NCI-H2196 (cell line): ENCODE measurements at regions not wholly inside any gene's neighbourhood (a gene's known extent, or its start where the extent isn't known, plus 50 kb on each side); places are given as distances from the start of the nearest gene placed in this dataset.
"Not testable (repeated sequence)": the region's sequence is repeated elsewhere in the genome, so short reads cannot be mapped to it uniquely, and the experiment has no call there.

Experiments used
- DNase-seq: peaks from one replicate; lab custom pipeline; 2025; ENCODE audit not compliant: unreplicated experiment; lab: John Stamatoyannopoulos, UW

DNA sequence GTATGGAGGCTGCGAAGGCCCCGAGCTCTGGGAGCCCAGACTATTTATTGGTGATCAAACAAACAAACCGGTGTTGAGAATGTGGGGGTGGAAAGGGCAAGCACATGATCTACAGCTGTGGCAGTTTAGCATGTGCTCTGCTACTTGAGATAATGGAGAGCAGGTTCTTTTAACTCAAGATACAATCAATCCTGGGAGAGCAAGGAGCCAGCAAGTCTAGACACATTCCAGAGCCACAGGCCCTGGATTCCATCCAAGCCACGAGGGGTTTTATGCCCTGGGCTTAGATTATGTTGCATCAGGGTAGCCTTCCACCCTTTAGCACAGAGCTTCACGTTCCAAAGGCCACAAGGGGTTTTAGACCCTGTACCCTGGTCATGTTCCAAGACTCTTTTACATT lies 355.9 kb upstream of the ARID1B start:
- DNase-seq, result not testable (repeated sequence)

DNA sequence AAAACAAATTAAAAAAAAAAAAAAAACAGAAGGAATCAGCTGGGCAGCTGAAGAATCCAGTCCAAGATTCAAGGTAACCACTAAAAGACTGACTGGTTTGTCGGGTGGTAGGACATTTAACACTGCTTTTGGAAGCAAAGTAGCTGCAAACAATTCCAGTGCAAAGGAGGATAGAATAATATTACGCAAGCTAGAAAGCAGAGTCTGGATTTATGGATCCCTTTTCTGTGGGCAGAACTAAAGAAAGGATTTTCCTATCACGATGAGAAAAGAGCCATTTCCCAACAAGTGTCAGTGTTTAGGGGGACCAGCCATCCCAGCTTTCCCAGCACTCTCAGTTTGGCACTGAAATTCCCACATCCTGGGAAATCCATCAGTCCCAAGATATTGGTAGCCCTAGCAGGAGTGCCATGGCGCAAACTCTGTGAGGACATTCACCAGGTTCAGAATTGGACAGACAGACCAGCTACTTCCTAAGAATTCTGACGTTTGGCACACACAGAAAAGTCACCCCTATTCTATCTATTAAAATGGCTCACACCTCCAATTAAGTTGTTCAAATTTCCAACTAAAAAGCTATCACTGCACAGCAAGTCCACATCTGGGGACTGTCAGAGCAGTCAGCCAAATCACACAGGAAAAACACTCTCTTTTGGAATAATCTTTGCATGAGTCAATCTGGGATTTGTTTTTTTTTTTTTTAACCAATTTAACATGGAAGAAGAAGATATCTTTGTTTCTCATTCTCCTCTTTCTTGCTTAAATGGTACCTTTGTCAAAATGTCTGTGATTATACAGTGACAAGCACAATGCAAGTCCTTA lies 356.8 kb upstream of the ARID1B start:
- no peak for DNase-seq

DNA sequence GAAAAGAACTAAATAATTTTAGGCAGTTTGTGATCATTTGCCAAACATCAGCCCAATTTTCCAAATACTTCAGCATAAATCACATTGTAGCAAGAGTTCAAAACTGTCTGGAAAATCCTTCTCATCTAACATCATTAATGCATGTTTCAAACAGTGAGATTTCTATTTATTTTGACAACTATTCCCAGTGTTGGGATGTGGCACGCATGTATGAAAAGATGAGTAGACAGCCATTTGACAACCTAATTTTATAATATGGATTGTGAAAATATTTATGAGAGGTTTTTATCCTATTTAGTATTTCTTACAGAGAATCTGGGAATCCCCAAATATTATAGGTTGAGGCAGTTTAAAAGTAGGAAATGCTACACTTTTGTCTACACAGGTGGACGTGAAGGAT lies 357.6 kb upstream of the ARID1B start:
- no peak for DNase-seq

DNA sequence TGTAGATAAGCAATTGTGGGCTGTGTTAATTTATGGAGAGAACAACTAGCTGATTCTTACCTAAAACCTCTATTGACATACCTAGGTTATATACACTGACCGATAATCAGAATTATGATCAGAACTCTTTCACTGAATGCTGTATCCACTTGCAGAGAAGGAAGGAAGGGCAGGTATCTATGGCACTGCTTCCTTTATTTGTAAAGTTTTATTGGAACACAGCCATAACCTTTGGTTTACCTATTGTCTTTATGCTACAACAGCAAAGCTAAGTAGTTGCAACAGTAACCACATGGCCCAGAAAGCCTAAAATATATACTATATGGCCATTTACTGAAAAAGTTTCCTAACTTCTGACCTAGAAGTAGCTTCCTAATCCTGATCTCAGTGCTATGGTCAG lies 358.9 kb upstream of the ARID1B start:
- DNase-seq, result no peak

DNA sequence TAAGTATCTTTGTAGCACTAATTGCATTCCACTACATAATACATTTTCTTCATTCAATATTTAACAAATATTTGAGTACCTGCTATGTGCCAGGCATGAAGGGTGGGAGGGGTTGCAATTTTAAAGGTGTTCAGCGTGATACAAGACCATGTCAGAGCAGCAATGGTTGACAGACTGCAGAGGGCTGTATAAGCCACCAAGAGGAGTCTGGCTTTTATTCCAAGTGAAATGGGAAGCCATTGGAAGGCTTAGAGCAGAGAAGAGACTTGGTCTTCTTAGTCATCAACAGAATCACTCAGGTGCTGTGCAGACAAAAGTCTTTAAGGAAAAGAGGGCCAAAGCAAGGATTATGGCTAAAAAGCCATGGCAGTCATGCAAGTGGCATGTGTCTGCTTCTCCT lies 360.8 kb upstream of the ARID1B start:
- no peak for DNase-seq

DNA sequence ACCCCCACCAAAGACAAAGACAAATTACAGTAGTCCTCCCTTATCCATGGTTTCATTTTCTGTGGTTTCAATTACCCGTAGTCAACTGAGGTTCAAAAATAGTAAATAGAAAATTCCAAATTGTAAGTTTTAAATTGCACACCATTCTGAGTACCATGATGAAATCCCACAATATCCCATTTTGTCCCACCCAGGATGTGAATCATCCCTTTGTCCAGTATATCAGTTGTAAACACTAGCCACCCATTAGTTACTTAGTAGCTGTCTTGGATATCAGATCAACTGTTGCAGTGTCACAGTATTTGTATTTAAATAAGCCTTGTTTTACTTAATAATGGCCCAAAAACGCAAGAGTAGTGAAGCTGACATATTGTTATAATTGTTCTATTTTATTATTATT lies 364.0 kb upstream of the ARID1B start:
- no peak for DNase-seq

DNA sequence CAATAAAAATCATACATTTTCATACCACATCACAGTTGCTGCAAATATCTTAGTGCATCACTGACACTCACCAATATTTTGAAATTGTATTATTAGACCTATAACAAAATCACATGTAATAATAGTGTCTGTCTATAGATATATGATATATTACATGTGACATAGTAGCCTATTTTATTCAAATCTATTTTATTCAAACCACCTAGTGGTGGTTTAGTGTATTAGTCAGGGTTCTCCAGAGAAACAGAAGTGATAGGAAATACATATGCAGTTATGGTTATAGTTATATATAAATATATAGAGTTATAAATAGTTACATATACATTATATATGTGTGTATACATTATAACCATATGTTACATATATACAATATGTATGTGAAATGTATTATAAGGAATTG lies 366.5 kb upstream of the ARID1B start:
- no peak for DNase-seq

DNA sequence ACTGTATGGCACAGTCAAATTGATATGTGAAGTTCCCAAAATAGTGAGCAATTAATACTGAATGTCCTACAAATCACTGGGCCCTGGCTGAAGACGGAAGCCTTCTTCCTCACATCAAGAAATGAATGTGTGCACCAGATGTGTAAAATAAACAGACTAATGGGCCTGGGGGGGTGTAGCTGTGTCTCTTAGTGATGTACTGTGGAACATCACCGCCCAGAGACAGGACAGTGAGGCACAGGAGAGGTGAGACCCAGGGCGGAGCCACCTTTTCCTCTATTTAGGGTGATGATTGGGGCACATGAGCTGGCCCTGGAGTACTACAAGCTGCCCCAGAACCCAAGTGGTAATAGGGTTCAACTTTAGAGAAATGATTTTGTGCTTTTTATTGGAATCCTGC lies 368.5 kb upstream of the ARID1B start:
- DNase-seq, result no peak

DNA sequence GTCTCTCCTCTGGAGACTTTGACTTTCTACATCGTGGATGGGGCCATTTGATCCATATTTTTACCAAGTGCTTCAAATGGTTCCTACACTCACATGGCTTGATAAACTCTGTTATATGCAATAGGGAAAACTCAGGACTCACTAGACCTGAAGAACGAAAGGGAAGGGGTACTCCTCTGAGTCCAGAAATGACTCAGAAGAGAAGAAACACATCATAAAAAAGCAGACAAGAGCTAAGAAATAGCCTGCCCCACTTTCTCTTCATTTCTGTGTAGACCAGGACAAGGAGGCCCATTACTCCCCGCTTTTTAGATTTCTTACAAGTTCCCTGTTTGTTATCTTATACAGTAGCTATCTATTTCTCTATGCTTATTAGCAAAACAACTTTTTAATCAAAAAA lies 369.8 kb upstream of the ARID1B start:
- no peak for DNase-seq

DNA sequence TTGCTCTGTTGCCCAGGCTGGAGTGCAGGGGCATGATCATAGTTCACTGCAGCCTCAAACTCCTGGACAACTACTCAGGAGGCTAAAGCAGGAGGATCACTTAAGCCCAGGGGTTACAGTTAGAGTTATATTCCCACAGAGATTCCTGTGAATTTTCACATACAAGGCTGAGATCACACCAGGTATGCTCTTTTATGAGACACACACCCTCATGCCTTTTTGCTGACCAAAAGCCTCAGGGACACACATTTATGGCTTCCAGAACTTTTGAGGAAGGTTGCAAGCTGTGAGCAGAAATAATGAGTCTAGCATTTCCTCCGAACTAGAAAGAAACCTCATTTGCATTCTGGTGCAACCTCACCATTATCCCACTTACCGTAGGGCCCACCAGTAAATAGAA lies 370.5 kb upstream of the ARID1B start:
- DNase-seq, result no peak

DNA sequence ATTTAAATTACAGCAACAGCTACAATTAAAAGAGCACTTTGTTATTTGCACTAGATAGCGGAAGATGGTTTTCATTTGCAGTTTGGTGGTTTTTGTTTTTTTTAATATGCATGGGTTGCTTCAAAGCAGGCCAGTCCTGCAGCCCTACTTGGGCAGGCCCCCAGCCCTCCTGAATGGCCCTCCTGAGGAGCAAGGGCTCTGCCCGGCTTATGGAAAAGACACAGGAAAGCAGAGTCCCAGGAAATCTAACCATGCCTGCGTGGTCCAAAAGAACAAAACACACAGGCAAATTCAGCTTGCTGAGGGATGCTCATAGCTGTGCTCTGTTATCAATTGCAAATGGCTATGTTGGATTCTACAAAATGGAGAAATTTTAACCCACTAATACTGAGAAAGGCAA lies 371.1 kb upstream of the ARID1B start:
- no peak for DNase-seq

DNA sequence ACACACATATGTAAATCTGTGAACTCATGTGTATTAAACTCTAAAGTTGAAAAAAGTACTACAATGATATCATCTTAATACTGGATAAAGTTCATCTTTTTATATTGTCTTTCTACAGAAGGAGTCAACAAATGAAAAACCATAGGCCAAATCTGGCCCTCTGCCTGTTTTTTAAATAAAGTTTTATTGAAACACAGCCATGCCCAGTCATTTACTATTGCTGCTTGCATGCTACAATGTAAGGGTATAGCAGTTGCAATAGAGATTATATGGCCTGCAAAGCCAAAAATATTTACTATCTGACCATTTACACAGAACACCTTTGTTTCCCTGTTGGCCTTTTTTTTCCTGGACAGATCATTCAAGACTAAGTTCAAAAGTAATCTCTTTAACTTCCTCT lies 374.6 kb upstream of the ARID1B start:
- DNase-seq, result no peak

DNA sequence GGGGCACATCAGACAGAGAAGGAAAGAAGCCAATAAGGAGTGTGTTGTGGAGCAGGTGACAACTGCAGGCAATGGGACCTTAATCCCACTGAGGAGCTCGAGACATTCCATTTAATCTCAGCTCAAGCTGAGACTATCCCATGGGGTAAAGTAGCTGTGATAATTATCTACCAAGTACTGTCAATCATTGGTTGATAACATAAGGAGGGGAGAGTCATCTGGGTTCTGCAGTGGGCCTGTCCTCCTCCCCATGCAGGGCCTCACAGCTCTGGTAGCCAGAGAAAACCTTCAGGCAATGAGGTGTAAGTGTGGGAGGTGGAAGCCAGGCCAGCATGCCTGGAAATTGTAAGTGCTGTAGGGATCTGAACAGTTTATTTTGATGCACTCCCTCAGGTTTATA lies 375.0 kb upstream of the ARID1B start:
- no peak for DNase-seq

DNA sequence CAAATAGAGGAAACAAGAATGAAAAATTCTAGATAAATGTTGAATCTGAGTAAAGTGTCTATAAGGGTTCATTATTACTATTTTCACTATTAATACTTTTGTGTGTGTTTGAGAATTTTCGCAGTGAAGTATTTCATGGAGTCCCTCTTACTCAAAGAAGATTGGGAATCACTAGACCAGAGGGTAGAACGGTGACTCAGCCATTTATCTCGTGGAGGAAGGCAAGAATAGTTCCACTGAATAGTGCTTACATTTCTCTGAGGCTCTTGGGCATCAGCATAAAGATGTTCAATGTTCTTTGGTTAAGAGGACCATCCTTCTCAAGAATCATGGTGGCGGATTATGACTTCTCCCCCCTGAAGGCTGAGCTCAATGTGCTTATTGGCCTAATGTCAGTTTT lies 376.7 kb upstream of the ARID1B start:
- no peak for DNase-seq

DNA sequence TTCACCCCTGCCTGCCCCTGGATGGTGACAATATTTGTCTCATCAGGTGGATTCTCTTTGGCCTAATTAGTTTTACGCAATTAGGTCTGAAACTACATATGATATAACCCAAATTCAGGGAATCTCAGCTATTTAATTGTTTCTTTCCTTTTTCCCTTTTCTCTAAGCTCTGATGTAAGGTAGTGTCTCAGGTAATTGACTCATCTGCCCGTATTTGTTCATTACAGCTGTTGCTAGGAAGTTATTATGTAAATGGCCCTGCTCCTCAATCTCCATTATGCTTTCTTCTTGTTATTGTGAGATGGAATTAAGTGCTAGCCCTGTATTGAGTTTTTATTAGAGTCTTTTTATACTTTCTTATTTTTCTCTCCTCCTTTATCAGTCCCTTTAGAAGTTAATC lies 378.2 kb upstream of the ARID1B start:
- DNase-seq, result no peak

DNA sequence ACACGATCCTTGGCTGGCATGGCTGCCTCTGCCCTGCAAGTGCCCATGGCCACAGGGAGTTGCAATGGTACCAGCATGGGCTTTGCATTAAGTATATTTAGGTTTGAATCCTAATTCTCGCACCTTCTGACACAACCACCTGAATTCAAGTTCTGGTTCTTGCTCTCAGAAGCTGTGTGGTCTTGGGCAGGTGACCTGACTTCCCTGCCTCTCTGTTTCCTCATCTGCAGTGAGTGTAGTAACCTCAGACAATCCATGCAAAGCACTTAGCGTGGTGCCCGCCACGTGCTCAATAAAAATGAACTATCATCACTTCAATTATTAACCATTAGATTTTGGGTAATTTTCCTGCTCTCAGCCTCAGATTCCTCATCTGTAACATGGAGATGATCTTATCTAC lies 378.8 kb upstream of the ARID1B start:
- no peak for DNase-seq

DNA sequence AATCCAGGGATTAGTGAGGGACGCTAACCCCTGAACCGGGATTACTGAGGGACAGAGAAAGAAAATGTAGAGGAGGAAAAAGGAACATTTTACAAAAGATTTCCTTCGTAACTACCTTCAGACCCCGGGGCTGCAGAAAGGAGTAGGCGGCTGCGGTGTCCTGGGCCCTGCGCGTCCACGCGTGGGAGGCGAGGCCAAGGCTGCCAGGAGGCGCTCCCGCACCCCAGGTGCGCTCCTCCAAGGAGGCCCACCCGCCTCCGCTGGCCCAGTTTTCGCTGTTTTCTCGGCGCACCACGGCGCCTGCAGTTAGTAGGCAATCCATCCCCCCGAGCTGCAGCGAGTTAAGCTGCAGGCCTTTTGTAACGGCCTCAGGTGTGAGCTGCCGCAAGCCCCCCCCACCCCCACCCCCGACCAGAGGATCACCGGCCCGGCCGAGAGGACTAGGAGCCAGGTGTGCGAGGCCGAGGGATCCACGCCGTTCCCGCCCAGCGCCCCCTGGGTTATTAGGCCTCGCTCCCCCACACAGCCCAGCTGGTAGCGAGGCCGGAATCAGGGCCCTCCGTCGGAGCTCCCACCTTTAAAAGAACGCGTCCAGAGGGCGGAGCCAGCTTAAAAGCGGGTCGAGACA lies 380.3 kb upstream of the ARID1B start:
- no peak for DNase-seq

DNA sequence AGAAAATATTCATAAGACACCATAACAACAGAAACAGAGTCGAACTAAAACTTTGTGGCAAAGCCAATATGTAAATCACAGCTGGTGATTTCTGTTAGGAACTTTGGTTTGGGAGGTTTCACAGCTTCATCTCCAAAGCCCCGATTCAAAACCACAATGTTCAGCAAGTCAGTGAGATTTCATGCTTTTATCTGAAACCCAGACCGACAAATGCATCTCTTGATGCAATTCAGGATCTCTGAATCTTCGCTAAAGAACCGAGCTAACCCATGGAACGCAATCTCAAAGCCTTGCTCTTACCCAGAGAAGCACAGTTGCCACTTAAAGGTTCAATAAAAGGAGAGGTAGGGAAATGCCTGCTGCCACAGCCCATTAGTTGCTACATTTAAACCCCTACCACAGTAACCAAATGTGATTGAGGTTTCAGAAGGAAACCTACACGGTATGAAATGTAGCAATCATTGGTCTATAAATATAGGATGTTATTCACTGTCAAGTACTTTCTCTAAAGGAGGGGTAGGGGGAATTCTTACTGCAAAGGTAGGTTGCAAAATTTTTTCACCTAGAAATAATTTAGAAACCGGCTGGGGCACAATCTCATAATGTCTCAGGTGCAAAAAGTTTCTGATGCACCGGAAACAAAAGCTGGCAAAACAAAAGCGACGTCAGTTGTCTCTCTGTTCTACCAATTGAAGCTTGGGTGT lies 381.0 kb upstream of the ARID1B start:
- no peak for DNase-seq

DNA sequence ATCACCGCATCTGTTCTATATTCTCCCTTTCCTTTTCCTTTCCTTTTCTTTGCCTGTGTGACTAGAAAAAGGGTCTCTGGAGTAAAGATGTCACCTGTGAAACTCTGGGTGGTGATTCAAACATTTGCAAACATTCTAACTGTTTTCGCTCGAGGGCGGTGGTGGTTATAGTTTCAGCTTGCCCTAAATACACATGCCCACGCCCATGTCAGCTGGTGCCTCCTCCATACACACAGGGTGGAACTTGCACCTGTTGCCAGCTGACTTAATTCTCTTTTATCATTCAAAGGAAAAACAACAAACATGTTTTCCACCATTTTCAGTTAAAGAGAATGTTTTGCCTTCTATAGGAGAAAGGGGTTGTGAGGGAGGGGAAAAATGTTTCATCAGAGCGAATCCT lies 381.9 kb upstream of the ARID1B start:
- no peak for DNase-seq

DNA sequence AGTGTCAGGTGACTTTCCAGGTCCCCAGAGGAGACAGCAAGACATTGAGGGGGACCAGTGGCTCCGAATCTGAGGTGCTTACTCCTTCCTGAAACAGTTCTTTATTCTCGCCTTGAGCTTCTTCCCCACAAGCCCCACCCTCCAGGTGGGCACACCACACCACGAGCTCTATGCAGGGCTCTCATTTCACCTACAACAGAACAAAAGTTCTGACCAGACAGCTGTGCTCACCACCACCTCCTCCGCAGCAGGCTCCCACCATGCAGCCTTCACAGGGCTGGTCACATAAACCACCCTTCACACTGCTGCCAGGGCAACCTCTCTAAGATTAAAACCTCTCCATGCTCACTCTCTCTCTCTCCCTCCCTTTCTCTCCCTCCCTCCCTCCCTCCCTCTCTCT lies 384.5 kb upstream of the ARID1B start:
- no peak for DNase-seq

DNA sequence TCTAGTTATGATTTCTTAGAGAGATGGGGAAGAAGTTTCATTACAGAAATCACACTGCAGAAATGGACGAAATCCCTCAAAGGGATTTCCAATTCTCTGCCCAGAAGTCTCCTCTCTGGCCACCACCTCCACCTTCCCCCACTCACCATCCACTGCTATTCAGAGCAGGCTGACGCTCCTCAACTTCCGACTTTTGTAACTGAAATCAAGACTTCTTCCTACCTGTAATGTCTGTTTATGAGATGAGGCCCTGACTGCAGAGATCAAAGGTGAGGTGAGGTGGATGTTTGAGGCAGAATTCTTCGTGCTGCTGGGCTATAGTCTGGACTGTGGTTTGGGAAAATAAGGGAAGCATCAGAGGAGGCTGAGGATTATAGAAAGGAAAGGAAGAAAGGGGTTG lies 385.2 kb upstream of the ARID1B start:
- DNase-seq, result no peak

DNA sequence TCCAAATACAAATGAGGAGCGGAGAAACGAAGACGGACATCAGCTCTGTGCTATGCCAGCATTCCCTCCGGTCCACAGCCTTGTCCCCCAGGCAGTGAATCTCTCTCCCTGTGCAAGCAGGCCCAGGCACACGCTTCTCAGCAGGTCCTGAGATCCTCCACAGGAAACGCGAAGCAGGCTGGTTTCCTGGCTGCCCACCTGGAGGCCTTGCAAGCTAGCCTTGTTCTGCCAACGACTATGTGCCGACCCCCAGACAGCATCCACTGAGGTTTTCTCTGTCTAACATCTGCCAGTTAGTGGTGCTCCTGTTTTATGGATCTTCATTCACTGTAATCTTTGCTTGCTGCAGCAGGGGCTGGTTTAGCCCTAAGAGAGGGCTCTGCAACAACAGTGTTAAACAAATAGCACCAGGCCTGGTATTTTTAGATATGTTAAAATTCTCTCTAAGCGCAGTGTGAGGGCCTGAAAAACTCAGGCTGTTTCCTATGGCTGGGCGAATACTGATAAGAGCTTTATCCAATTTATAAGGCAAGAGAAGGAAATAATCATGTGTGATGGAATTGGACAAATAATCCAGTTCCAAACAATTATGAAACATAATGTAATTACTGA lies 386.0 kb upstream of the ARID1B start:
- DNase-seq, result no peak
